Transverse colon (tissue), 3 donors: ENCODE measurements at regions not wholly inside any gene's neighbourhood (a gene's known extent, or its start where the extent isn't known, plus 50 kb on each side); places are given as distances from the start of the nearest gene placed in this dataset.

Experiments
- EP300 ChIP-seq: sonication (generic); formaldehyde crosslinking; IDR thresholded peaks from one replicate; pipeline ENCODE4 v1.6.1; 2017; ENCODE audit warnings: antibody characterized with exemption, low read depth
- POLR2A ChIP-seq: fragments of 450-650 bp; IDR thresholded peaks from one replicate; pipeline ENCODE4 v1.6.1; 2016; ENCODE audit warnings: antibody characterized with exemption, mild to moderate bottlenecking, moderate library complexity
- TF ChIP-seq, protein P1 (sequence below), 5 experiments: fragments of 200-600 bp in 3 of 5; fragments of 450-650 bp in 2 of 5; sonication (generic) in 3 of 5; IDR thresholded peaks; 1 replicate in 2 of 5; 2 replicates in 3 of 5; pipeline ENCODE4 v1.5.1; 2016 to 2017; ENCODE audit warnings: antibody characterized with exemption in 5 of 5, inconsistent platforms in 3 of 5, mild to moderate bottlenecking in 2 of 5, moderate library complexity in 1 of 5

DNA sequence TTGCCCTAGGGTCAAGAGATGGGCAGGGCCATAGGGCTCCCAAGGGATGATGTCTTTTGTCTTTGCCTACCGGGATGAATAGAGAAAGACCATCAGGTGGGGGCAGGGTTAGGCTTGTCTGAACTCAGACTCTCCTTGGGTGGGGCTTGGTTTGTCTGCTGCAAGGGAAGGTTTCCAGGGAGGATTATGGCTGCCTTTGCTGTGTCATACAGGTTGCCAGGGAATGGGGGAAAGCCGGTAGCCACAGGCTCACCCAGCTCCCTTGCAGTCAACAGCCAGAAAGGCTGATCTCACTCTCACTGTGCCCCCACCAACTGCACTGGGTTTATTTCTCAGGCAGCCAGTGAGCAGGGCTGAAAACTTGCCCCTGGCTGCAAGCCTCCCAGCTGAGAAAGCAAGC is 253.2 kb downstream of the POLR1F start:
- TF ChIP-seq, protein P1, sequence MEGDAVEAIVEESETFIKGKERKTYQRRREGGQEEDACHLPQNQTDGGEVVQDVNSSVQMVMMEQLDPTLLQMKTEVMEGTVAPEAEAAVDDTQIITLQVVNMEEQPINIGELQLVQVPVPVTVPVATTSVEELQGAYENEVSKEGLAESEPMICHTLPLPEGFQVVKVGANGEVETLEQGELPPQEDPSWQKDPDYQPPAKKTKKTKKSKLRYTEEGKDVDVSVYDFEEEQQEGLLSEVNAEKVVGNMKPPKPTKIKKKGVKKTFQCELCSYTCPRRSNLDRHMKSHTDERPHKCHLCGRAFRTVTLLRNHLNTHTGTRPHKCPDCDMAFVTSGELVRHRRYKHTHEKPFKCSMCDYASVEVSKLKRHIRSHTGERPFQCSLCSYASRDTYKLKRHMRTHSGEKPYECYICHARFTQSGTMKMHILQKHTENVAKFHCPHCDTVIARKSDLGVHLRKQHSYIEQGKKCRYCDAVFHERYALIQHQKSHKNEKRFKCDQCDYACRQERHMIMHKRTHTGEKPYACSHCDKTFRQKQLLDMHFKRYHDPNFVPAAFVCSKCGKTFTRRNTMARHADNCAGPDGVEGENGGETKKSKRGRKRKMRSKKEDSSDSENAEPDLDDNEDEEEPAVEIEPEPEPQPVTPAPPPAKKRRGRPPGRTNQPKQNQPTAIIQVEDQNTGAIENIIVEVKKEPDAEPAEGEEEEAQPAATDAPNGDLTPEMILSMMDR (IDR thresholded peaks at IDR 0.05): no peak
- TF ChIP-seq POLR2A (no peak), EP300 (no peak)
